ENCODE measurements at regions not wholly inside any gene's neighbourhood (a gene's known extent, or its start where the extent isn't known, plus 50 kb on each side); places are given as distances from the start of the nearest gene placed in this dataset.

GRCh38 chr3:157606011-157606851 is 103.0 kb upstream of the VEPH1 start:
- TF ChIP-seq CTCF (IDR thresholded peaks at IDR 0.05 in 8 of 11, conservative IDR thresholded peaks at IDR 0.05 in 3 of 11) = peak in 9 of 11 experiments; percentile 27 to 73 (median 64)
- TF ChIP-seq POLR2AphosphoS5 (IDR thresholded peaks at IDR 0.05) = no peak
